Ecto neural progenitor cell (in vitro differentiated cells): ENCODE measurements at regions not wholly inside any gene's neighbourhood (a gene's known extent, or its start where the extent isn't known, plus 50 kb on each side); places are given as distances from the start of the nearest gene placed in this dataset.

Experiments
- DNase-seq: peaks from one replicate; pipeline ENCODE4 v3.0.0-alpha.2; 2018; ENCODE audit warnings: low spot score

- no peak for DNase-seq
These were observed 336.4 kb downstream of the LRIG3 start for GRCh38 chr12:58583940-58584339.

DNA sequence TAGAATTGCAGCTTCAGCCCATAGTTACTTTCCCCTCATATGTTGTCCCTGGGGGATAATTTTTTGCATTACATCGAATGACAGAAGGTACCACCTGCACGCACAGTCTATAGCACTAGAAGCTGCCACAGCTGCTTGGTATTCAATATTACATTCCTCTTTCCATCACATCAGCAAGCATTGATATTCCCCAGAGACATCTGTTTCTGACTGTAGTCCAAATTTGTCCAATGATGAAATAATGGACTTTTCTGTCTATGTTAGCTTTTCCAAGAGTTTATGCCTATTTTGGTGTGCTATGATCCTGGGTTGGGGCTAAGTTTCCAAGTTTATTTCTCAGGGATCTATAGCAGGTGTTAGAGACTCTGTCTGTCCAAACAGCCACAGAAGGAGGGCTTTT, 335.4 kb downstream of the LRIG3 start:
- no peak for DNase-seq

- DNase-seq: no peak
These were observed 333.5 kb downstream of the LRIG3 start for GRCh38 chr12:58586762-58587161.

DNA sequence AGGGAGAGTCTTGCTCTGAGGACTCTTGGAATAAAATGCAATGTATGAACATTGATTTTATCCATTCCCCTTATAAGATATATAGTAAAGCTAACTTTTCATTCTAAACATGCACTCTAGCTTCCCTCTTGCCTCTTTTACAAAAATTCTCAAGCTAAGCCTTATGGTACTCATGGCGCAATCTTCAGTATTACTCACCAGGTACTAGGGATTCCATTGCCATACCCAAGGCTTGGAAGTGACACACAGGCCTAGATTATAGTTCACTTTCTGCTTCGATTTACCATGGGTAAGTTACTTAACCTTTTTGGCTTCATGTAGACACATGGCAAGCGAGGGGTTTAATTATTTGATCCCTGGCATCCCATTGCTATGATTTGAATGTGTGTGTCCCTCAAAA, 331.5 kb downstream of the LRIG3 start:
- DNase-seq: no peak

DNA sequence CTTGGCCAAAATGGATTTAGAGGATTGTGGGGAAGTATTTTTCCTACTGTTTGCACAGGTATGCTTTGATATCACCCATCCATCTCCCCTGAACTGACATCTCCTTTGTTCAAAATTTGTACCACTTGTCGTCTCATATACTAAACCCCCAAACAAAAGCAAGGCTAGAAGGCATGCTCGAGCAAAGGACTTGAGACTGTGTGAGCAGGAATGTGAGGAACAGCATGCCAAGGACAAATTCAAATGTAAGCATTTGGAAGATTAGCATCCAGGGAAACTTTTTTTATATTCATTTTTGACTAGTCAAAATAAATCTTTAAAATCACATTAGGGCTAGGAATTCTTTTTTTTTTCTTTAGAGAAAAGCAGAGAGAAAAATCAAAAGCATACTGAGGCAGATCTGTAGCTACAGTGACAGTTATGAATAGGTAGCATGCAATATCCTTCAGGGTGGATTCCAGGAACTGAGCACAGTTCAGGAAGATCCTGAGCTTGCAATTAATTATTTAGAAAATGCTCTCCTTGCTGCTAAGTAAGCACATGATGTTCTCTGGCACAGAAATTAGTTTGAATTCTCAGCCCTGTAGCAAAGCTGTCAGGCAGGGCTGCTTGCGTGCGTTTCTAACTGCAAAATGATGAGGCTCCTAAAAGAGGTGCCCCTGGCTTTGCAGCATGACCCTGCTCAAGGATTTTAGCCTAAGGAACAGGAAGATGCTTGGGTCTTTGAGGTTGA, 327.7 kb downstream of the LRIG3 start:
- no peak for DNase-seq

- no peak for DNase-seq
These were observed 326.6 kb downstream of the LRIG3 start for GRCh38 chr12:58593557-58594304.

- no peak for DNase-seq
These were observed 323.9 kb downstream of the LRIG3 start for GRCh38 chr12:58596381-58596780.

DNA sequence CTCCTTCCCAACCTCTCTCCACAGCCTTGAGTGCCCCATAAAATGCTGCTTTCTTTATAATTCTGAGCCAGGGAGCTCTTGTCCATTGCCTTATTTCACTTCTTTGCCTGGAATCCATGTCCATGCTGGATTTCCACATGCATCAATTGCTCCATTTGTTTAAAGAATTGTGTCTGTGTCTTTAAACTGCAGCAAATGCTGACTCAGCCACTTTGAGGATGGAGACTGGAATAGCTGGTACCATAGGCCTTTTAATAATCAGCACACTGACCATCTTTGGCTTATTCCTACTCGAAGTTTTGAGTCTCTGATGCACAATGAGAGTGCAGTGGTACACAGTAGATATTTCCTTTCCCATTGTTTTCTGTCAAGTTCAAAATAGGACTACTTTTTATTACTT, 318.8 kb downstream of the LRIG3 start:
- DNase-seq: no peak

DNA sequence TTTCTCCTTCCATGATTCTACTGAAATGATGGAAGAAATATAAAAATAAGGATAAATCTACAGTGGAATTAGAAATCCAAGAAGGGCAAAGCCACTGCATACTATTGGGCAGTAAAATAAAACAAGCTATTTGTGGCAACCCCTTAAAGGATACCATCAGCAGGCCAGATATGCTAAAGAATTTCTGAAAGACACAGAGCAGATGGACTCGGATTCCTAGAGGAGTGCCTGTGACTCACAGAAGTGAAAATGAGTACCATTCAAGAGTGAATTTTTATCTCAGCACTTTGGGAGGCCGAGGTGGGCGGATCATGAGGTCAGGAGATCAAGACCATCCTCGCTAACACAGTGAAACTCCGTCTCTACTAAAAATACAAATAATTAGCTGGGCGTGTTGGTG, 318.1 kb downstream of the LRIG3 start:
- no peak for DNase-seq

DNA sequence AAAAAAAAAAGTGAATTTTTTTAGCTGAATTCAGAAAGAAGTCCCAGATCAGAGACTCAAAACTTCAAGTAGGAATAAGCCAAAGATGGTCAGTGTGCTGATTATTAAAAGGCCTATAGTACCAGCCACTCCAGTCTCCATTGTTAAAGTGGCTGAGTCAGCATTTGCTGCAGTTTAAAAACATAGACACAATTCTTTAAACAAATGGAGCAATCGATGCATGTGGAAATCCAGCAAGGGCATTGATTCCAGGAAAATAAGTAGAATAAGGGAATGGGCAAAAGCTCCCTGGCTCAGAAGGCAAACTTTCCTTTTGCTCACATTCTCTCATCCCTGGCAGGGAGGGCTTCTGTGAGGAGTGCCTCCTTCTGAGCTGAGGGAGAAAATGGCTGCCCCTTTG, 317.6 kb downstream of the LRIG3 start:
- no peak for DNase-seq

DNA sequence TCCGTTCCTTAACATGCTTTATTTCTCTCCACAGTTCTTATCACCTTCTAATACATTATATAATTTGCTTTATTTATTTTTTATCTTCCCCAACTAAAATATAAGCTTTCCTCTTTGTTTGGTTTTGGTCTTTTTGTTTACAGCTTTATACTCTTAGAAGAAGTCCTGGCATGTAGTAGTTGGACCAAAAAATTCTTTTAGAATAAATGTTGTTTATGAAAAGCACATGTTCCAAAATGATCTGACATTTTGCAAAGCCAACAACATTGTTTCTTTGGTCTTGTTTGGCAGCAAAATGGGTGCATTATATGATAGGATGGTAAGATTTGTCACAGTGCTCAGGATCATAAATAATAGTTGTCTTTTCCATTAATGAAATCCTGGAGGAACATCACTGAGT, 312.5 kb downstream of the LRIG3 start:
- DNase-seq: no peak

DNA sequence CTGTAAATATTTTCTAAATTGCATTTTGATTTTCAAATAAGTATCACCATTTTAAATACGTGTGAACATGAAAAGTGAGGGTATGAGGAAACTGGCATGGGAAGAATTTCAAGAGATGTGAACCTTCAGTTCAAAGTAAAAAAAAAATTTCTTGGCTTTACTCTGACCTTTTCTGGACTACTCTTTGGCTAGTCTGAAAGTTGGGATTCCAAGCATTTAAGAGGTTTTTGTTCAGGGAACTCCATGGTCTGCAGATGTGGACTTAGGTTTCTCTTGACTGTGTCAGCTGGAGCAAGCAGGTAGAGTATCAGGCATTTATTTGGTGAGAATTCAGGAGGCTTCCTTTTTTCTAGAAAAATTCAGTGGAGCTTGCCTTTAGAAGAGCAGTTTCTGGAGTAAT, 311.6 kb downstream of the LRIG3 start:
- no peak for DNase-seq

DNA sequence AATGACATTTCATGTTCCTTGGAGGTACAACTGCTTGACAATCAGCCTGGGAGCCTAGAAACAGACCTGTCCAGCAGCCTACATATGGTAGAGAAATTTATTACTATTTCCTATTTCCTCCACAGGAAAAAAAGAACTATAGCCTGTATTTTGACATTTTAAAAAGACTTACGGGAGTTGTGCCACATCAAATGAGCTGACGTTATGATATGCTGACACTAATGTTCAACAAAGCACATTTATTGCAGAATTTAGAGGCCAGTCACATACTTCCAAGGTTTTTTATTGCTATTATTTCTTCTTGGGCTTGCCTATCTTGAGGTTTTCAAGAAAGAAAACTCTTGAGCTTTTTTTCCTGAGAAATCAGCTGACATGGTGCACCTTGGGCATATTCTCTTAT, 305.3 kb downstream of the LRIG3 start:
- DNase-seq: no peak

DNA sequence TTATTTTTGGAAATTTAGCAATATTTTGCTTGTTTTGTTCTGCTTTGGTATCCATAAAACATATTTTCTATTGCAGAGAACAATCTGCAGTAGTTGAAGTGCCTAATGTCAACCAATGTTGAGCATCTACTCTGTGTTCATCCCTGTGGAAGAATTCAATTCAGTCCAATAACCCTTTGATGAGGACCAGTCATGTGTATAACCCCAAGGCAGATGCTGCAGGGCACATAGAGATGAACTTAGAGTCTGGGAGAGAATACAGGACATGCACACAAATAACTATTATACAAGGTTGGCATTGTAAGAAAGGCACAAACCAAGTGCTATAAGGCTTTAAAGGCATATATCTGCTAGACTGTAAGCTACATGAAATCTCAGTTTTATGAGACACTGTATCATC, 304.7 kb downstream of the LRIG3 start:
- no peak for DNase-seq

- no peak for DNase-seq
These were observed 303.7 kb downstream of the LRIG3 start for GRCh38 chr12:58616618-58617017.

DNA sequence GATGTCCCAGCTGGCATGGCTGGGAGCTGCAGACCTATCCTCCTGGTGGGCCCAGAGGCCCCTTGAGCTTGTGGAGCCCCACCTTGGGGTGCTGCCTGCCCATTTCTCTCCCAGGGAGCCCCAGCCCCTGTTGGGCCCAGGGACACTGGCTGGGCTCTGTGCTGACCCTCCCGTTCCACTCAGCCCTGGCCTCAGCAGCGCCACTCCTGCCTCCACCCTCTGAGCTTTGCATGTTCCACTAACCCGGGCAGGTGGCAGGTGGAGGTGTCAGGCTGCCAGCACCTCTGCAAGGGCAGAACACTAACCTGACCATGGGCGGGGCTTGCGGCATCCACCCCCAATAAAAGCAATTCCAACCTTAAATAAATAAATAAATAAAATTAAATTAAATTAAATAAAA, 299.2 kb downstream of the LRIG3 start:
- no peak for DNase-seq

- DNase-seq: no peak
These were observed 290.9 kb downstream of the LRIG3 start for GRCh38 chr12:58629376-58629775.

GRCh38 chr12:58633479-58633878, 286.8 kb downstream of the LRIG3 start:
- DNase-seq: no peak

DNA sequence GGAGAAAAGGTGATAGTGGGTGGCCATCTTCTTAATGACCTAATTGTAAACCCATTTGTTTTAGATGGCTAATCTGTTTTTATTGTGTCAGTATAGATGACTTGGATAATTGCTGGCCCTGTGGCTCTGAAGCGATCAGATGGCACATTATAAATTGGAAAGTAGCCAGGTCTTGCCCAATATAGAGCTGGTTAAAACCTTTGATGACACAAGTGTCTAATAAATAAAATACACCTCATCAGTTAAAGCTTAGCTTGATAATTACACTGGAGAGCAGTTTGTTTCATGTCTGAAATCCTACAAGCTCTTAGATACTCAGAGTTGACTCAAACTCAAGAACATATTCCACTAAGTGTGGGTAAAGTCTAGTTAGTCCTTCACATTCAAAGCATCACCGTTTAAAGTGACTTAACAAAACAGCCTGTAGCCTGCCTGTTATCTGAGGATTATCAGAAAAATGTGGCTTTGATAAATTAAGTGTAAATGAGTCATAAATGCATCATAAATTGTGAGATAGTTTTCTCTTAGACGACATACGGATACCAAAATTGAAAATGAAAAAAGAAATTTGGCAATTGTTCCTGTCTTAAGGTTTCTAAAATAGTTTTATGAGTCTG, 280.9 kb downstream of the LRIG3 start:
- DNase-seq: no peak

- no peak for DNase-seq
These were observed 280.0 kb downstream of the LRIG3 start for GRCh38 chr12:58640314-58640713.

- no peak for DNase-seq
These were observed 274.4 kb downstream of the LRIG3 start for GRCh38 chr12:58645946-58646345.

DNA sequence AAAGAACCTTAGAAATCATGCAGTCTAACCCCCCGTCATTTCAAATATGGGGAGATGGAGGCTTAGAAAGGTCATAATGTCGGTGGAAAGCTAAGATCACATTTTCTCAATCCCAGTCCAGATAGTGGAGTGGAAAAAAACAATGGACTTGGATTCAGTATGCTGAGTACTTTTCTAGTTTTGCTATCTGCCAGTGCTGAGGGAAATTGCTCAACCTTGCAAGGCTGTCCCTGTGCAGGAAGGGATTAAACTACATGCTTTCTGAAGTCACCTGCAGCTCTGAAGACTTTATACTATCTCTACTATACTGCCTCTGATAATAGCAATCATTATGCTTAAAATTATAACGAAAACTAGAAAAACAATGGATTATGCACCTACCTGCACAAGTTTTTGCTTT, 272.8 kb downstream of the LRIG3 start:
- no peak for DNase-seq

DNA sequence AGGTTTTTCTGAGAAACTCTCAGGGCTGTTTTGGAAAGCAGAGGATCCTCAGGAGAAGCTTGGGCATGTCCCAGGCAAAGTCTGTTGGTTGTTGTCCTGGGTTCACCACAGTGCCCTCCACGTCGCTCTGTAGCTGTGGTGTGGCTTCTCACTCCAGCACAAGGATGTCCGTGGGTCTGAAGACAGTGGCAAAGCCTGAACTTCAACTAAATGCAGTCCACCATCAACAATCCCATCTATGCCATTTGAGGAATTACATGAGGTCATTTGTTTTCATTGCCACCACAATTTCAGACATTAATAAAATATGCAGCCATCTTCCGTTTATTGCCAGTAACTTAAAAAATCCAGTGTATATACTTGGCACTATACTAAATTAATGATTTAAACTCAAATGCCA, 272.1 kb downstream of the LRIG3 start:
- no peak for DNase-seq
